PFSK-1 (cell line): ENCODE measurements at regions not wholly inside any gene's neighbourhood (a gene's known extent, or its start where the extent isn't known, plus 50 kb on each side); places are given as distances from the start of the nearest gene placed in this dataset.

Experiments
- FOXP2 ChIP-seq: optimal IDR thresholded peaks from 2 replicates; pipeline ENCODE3; 2011; ENCODE audit warnings: borderline replicate concordance, control low read depth, inconsistent platforms; ENCODE audit not compliant: insufficient read depth; ENCODE audit errors: extremely low read length, extremely low read depth
- POLR2AphosphoS5 ChIP-seq: IDR thresholded peaks from 2 replicates; pipeline ENCODE4 v1.6.1; 2012; ENCODE audit warnings: low read depth, mild to moderate bottlenecking, control low read depth, low read length, moderate library complexity
- SIN3A ChIP-seq: IDR thresholded peaks from 2 replicates; pipeline ENCODE4 v1.6.1; 2012; ENCODE audit warnings: mild to moderate bottlenecking, low read length, moderate library complexity, borderline replicate concordance; ENCODE audit not compliant: insufficient read depth
- TAF1 ChIP-seq: IDR thresholded peaks from 2 replicates; pipeline ENCODE4 v1.6.1; 2012; ENCODE audit warnings: low read length, control low read depth, borderline replicate concordance; ENCODE audit not compliant: insufficient read depth
- TF ChIP-seq, protein P1 (sequence below), 2 experiments: IDR thresholded peaks; 2 replicates each; pipeline versions ENCODE4 v1.6.1 to v1.8.0; 2011 to 2012; ENCODE audit warnings: low read depth in 2 of 2, low read length in 2 of 2, control low read depth in 1 of 2, inconsistent platforms in 1 of 2, mild to moderate bottlenecking in 1 of 2, moderate library complexity in 1 of 2; ENCODE audit not compliant: insufficient read depth in 1 of 2

DNA sequence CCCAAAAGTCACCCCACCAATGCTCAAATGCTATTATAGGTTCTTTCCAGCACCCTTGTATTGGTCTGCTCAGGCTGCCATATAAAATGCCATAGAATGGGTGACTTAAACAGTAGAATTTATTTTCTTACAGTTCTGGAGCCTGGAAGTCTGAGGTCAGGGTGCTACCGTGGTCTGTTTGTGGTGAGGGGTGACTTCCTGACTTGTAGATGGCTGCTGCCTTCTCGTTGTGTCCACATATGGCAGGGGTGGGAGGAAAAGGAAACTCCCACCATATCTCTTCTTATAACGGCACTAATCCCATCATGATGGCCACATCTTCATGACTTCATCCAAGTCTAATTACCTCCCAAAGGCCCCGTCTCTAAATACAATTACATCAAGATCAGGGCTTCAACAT lies 257.8 kb upstream of the TARS1 start:
- TF ChIP-seq SIN3A (no peak), TAF1 (no peak), POLR2AphosphoS5 (no peak), FOXP2 (no peak)
- TF ChIP-seq, protein P1, sequence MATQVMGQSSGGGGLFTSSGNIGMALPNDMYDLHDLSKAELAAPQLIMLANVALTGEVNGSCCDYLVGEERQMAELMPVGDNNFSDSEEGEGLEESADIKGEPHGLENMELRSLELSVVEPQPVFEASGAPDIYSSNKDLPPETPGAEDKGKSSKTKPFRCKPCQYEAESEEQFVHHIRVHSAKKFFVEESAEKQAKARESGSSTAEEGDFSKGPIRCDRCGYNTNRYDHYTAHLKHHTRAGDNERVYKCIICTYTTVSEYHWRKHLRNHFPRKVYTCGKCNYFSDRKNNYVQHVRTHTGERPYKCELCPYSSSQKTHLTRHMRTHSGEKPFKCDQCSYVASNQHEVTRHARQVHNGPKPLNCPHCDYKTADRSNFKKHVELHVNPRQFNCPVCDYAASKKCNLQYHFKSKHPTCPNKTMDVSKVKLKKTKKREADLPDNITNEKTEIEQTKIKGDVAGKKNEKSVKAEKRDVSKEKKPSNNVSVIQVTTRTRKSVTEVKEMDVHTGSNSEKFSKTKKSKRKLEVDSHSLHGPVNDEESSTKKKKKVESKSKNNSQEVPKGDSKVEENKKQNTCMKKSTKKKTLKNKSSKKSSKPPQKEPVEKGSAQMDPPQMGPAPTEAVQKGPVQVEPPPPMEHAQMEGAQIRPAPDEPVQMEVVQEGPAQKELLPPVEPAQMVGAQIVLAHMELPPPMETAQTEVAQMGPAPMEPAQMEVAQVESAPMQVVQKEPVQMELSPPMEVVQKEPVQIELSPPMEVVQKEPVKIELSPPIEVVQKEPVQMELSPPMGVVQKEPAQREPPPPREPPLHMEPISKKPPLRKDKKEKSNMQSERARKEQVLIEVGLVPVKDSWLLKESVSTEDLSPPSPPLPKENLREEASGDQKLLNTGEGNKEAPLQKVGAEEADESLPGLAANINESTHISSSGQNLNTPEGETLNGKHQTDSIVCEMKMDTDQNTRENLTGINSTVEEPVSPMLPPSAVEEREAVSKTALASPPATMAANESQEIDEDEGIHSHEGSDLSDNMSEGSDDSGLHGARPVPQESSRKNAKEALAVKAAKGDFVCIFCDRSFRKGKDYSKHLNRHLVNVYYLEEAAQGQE (IDR thresholded peaks at IDR 0.05; ENCODE audit: insufficient read depth in 1 of 2, low read depth in 2 of 2, low read length in 2 of 2), result no peak

DNA sequence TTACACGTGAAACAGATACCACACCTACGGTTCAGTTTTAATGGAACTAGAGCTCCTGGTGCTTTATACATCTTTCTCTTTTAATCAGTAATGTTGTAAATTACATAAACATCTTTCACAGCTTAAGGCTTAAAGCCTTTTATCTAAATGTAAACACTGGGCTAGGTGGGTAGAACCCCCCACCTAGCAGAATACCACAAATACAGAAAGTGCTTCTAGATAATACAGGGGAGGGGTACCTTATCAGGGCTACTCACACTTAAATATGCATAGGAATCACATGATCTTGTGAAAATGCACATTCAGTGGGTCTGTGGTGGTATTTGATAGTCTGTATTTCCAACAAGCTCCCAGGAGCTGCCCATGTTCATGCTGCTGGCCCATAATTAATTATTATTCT lies 256.4 kb upstream of the TARS1 start:
- TF ChIP-seq FOXP2, result no peak

DNA sequence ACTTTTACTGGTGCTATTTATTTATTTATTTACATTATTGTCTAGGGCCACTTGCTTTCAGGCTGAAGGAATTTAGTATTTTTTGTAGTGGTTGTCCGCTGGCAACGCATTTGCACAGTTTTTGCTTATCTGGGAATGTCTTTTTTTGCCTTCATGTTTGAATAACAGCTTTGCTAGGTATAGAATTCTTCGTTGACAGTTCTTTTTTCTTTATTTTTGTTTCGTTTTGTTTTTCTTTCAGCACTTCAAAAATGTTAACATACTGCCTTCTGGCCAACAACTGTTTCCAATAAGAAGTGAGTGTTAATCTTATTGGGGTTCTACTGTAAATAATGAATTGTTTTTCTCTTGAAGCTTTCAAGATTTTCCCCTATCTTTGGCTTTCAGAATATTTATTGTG lies 252.7 kb upstream of the TARS1 start:
- TF ChIP-seq FOXP2, result no peak
- TF ChIP-seq TAF1, result no peak
- TF ChIP-seq, protein P1 (IDR thresholded peaks at IDR 0.05; ENCODE audit: insufficient read depth in 1 of 2, low read depth in 2 of 2, low read length in 2 of 2), result no peak
- TF ChIP-seq SIN3A, result no peak
- no peak for TF ChIP-seq POLR2AphosphoS5

DNA sequence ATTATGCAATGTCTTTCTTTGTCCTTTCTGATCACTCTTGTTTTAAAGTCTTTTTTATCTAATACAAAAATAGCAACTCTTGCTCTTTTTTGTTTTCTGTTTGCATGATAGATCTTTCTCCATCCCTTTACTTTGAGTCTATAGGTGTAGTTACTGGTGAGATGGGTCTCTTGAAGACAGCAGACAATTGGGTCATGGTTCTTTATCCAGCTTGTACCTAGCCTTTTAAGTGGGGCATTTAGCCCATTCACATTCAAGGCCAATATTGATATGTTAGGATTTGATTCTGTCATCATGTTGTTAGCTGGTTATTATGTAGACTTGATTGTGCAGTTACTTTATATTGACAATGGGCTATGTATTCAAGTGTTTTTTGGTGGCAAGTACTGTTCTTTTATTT lies 245.9 kb upstream of the TARS1 start:
- no peak for TF ChIP-seq TAF1
- no peak for TF ChIP-seq FOXP2
- TF ChIP-seq, protein P1 (IDR thresholded peaks at IDR 0.05; ENCODE audit: insufficient read depth in 1 of 2, low read depth in 2 of 2, low read length in 2 of 2), result no peak

DNA sequence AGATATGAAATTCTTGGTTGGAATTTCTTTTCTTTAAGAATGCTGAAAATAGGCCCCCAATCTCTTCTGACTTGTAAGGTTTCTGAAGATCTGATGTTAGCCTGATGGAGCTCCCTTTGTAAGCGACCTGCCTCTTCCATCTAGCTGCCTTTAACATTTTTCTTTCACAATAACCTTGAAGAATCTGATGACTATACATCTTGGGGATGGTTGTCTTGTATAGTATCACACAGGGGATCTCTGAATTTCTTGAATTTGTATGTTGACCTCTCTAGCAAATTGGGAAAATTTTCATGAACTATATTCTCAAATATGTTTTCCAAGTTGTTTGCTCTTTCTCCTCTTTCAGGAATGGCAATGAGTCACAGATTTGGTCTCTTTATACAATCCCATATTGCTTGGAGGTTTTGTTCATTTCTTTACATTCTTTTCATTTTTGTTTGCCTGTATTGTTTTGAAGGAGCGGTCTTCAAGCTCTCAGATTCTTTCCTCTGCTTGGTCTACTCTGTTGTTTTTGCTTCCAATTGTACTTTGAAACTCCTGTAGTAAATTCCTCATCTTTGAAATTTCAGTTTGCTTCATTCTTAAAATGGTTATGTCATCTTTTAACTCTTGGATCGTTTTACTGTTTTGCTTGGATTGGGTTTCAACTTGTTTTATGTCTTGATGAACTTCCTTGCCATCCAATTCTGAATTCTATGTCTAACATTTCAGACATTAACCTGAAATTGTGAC lies 245.2 kb upstream of the TARS1 start:
- TF ChIP-seq, protein P1 (IDR thresholded peaks at IDR 0.05; ENCODE audit: insufficient read depth in 1 of 2, low read depth in 2 of 2, low read length in 2 of 2), result no peak
- TF ChIP-seq TAF1 (no peak), POLR2AphosphoS5 (no peak), SIN3A (no peak), FOXP2 (no peak)

DNA sequence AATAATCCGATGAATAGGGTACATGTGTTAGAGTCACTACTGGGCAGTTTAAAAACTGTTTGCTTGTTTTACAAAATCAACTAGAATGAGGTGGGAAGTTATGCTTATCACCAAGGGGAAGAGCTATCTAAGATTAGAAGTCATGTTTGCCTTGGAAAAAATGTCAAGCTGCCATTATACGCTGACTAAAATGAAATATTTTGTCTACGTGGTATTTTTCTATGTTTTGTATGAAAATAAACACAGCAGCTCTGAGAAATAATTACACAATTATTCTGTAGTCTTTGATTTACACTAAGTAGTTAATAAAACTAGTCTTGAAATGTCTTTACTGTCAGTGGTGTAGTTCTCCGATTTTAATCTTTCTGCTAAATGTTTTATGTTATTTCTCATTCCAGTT lies 241.9 kb upstream of the TARS1 start:
- TF ChIP-seq TAF1, result no peak
- TF ChIP-seq, protein P1 (IDR thresholded peaks at IDR 0.05; ENCODE audit: insufficient read depth in 1 of 2, low read depth in 2 of 2, low read length in 2 of 2), result no peak
- TF ChIP-seq SIN3A, result no peak
- no peak for TF ChIP-seq FOXP2
- TF ChIP-seq POLR2AphosphoS5, result no peak
